Loucy (cell line): ENCODE measurements at regions not wholly inside any gene's neighbourhood (a gene's known extent, or its start where the extent isn't known, plus 50 kb on each side); places are given as distances from the start of the nearest gene placed in this dataset.

Experiments
- H2AFZ ChIP-seq: fragments of 200-600 bp; sonication (generic); 2 replicates; pipeline ENCODE4 v1.6.0; 2016; ENCODE audit warnings: antibody characterized with exemption, mild to moderate bottlenecking, low read length, moderate library complexity
- H3F3A ChIP-seq: fragments of 200-600 bp; 2 replicates; pipeline ENCODE4 v1.6.0; 2016; ENCODE audit warnings: antibody characterized with exemption, low read depth, mild to moderate bottlenecking
- H3K27me3 ChIP-seq: fragments of 200-600 bp; sonication (generic); 2 replicates; pipeline ENCODE4 v1.6.1; 2014; ENCODE audit warnings: low read length, mild to moderate bottlenecking; ENCODE audit not compliant: insufficient read depth, poor library complexity, severe bottlenecking
- H3K36me3 ChIP-seq: fragments of 200-600 bp; sonication (generic); 2 replicates; pipeline ENCODE4 v1.6.1; 2016; ENCODE audit warnings: low read length; ENCODE audit not compliant: insufficient read depth
- H3K4me1 ChIP-seq: fragments of 200-600 bp; sonication (generic); 2 replicates; pipeline ENCODE4 v1.5.1; 2014; ENCODE audit warnings: low read length, mild to moderate bottlenecking; ENCODE audit not compliant: insufficient read depth, poor library complexity, severe bottlenecking
- H3K4me2 ChIP-seq: fragments of 200-600 bp; sonication (generic); 2 replicates; pipeline ENCODE4 v1.6.0; 2014; ENCODE audit warnings: antibody characterized with exemption, low read length, low read depth, mild to moderate bottlenecking; ENCODE audit not compliant: poor library complexity, severe bottlenecking
- H3K4me3 ChIP-seq: fragments of 200-600 bp; sonication (generic); 2 replicates; pipeline ENCODE4 v1.5.1; 2014; ENCODE audit warnings: low read length, mild to moderate bottlenecking, mixed read lengths; ENCODE audit not compliant: poor library complexity, severe bottlenecking
- H3K79me2 ChIP-seq: fragments of 200-600 bp; sonication (generic); 2 replicates; pipeline ENCODE4 v1.6.1; 2014; ENCODE audit warnings: low read length; ENCODE audit not compliant: insufficient read depth
- H3K9ac ChIP-seq: fragments of 200-600 bp; sonication (generic); 2 replicates; pipeline ENCODE4 v1.6.0; 2014; ENCODE audit warnings: mild to moderate bottlenecking, low read depth, low read length, moderate library complexity; ENCODE audit not compliant: poor library complexity, severe bottlenecking
- H3K9me2 ChIP-seq: fragments of 200-600 bp; sonication (generic); replicated peaks from 2 replicates; pipeline ENCODE4 v1.6.1; 2016; ENCODE audit warnings: low read depth, low read length, mixed read lengths
- H3K9me3 ChIP-seq: fragments of 200-600 bp; sonication (generic); 2 replicates; pipeline ENCODE4 v1.6.1; 2014; ENCODE audit warnings: mild to moderate bottlenecking, antibody characterized with exemption, low read length, low read depth; ENCODE audit not compliant: insufficient read depth
- H4K20me1 ChIP-seq: fragments of 200-600 bp; sonication (generic); 2 replicates; pipeline ENCODE4 v1.6.0; 2014; ENCODE audit warnings: antibody characterized with exemption, low read length, mild to moderate bottlenecking; ENCODE audit not compliant: insufficient read depth, poor library complexity, severe bottlenecking
- EZH2phosphoT487 ChIP-seq: fragments of 200-600 bp; IDR thresholded peaks from 2 replicates; pipeline ENCODE4 v1.6.1; 2018; ENCODE audit warnings: antibody characterized with exemption, mild to moderate bottlenecking, moderate library complexity, borderline replicate concordance
- TF ChIP-seq, protein P1 (sequence below): fragments of 200-600 bp; sonication (generic); conservative IDR thresholded peaks from 2 replicates; pipeline ENCODE4 v1.5.1; 2014; ENCODE audit warnings: mild to moderate bottlenecking, antibody characterized with exemption, low read length

DNA sequence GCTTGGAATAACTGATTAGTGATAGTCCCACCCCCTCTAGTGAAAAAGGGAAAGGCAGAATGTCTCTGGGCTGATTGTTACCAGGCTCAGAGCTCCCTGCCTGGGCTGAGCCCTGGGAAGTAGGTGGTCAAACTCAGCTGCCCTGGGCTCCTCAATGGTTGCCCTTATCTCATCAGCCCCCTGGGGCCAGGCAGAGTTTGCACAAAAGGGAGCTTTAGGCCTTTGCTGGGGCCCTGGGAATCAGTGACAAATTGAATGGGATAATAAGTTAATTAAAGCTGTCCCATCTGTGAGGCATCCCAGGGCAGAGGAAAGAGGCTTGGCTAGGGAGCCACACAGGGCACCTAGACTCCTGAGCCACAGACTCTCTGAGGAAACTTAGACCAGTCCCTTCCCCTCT, 89.0 kb downstream of the EFNB1 start:
- no peak overlapping the region for H3K4me3 ChIP-seq
- TF ChIP-seq, protein P1, sequence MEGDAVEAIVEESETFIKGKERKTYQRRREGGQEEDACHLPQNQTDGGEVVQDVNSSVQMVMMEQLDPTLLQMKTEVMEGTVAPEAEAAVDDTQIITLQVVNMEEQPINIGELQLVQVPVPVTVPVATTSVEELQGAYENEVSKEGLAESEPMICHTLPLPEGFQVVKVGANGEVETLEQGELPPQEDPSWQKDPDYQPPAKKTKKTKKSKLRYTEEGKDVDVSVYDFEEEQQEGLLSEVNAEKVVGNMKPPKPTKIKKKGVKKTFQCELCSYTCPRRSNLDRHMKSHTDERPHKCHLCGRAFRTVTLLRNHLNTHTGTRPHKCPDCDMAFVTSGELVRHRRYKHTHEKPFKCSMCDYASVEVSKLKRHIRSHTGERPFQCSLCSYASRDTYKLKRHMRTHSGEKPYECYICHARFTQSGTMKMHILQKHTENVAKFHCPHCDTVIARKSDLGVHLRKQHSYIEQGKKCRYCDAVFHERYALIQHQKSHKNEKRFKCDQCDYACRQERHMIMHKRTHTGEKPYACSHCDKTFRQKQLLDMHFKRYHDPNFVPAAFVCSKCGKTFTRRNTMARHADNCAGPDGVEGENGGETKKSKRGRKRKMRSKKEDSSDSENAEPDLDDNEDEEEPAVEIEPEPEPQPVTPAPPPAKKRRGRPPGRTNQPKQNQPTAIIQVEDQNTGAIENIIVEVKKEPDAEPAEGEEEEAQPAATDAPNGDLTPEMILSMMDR = no peak
- no peak for TF ChIP-seq EZH2phosphoT487
- H3K9me3 ChIP-seq = no peaks in the 10 kb centered on the region
- no peaks in the 10 kb centered on the region for H3K36me3 ChIP-seq
- no peak overlapping the region for H3K9ac ChIP-seq
- no peaks in the 10 kb centered on the region for H3K79me2 ChIP-seq
- no peaks in the 10 kb centered on the region for H3K9me2 ChIP-seq
- H3K4me2 ChIP-seq = no peak overlapping the region
- H3K27me3 ChIP-seq = no peaks in the 10 kb centered on the region
- H2AFZ ChIP-seq = no peak overlapping the region
- H3K4me1 ChIP-seq = no peaks in the 10 kb centered on the region
- H3F3A ChIP-seq = no peaks in the 10 kb centered on the region
- no peaks in the 10 kb centered on the region for H4K20me1 ChIP-seq

DNA sequence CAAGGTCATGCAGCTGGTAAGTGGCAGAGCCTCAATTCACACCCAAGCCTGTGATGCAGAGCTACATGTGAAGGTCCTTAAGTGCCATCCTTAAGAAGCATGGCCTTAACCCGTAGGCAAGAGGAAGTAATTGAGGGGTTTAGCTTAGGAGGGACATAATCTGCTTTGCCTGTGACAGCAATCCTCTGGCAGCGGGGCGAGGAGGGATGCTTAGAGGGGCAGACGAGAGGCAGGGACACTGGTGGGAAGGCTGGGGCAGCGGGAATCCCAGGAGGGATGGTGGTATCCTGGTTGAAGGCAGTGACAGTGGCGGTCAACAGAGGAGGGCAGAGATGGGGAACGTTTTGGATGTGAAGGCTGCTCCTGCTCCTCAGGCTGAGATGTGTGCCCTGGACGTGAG, 88.1 kb downstream of the EFNB1 start:
- Histone ChIP-seq H3K4me2 (no peak overlapping the region), H3K9me3 (no peaks in the 10 kb centered on the region), H4K20me1 (no peaks in the 10 kb centered on the region), H3K79me2 (no peaks in the 10 kb centered on the region), H3K4me1 (no peaks in the 10 kb centered on the region), H3K27me3 (no peaks in the 10 kb centered on the region), H2AFZ (no peak overlapping the region), H3K9me2 (no peaks in the 10 kb centered on the region), H3K4me3 (no peak overlapping the region), H3K36me3 (no peaks in the 10 kb centered on the region), H3K9ac (no peak overlapping the region), H3F3A (no peaks in the 10 kb centered on the region)
- TF ChIP-seq, protein P1 = no peak
- no peak for TF ChIP-seq EZH2phosphoT487

GRCh38 chrX:68915778-68916177, 87.0 kb downstream of the EFNB1 start:
- H3K79me2 ChIP-seq = no peaks in the 10 kb centered on the region
- H3K36me3 ChIP-seq = no peaks in the 10 kb centered on the region
- no peak overlapping the region for H2AFZ ChIP-seq
- H4K20me1 ChIP-seq = no peaks in the 10 kb centered on the region
- no peak overlapping the region for H3K9ac ChIP-seq
- no peaks in the 10 kb centered on the region for H3K9me3 ChIP-seq
- no peaks in the 10 kb centered on the region for H3F3A ChIP-seq
- H3K4me2 ChIP-seq = no peak overlapping the region
- no peaks in the 10 kb centered on the region for H3K9me2 ChIP-seq
- no peak for TF ChIP-seq EZH2phosphoT487
- TF ChIP-seq, protein P1 = no peak
- no peak overlapping the region for H3K4me3 ChIP-seq
- H3K27me3 ChIP-seq = no peaks in the 10 kb centered on the region
- no peaks in the 10 kb centered on the region for H3K4me1 ChIP-seq
